ENCODE measurements at regions not wholly inside any gene's neighbourhood (a gene's known extent, or its start where the extent isn't known, plus 50 kb on each side); places are given as distances from the start of the nearest gene placed in this dataset.

DNA sequence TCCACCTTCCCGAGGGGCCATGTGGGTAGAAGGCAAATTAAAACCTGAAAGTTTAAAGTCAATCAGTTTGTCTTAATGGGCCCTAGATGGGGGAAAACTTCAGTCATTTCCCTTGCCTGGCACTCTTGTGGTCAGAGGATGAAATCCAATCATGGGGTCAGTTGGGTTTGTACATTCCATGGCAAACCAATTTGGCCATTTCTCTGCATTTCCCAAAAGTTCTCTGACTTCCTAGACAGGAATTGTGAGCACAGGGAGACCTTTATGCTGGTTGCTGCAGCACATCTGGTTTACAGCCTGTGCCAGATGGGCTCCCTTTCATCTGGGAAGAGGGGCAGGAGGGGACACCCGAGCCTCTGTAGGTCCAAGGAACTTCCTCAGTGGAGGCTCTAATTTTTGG, 113.0 kb downstream of the CYP26A1 start:
- TF ChIP-seq, protein P1, sequence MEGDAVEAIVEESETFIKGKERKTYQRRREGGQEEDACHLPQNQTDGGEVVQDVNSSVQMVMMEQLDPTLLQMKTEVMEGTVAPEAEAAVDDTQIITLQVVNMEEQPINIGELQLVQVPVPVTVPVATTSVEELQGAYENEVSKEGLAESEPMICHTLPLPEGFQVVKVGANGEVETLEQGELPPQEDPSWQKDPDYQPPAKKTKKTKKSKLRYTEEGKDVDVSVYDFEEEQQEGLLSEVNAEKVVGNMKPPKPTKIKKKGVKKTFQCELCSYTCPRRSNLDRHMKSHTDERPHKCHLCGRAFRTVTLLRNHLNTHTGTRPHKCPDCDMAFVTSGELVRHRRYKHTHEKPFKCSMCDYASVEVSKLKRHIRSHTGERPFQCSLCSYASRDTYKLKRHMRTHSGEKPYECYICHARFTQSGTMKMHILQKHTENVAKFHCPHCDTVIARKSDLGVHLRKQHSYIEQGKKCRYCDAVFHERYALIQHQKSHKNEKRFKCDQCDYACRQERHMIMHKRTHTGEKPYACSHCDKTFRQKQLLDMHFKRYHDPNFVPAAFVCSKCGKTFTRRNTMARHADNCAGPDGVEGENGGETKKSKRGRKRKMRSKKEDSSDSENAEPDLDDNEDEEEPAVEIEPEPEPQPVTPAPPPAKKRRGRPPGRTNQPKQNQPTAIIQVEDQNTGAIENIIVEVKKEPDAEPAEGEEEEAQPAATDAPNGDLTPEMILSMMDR (IDR thresholded peaks at IDR 0.05) = no peak
- TF ChIP-seq EP300 (IDR thresholded peaks at IDR 0.05) (no peak), POLR2A (IDR thresholded peaks at IDR 0.05) (no peak)

Data from tibial nerve (tissue), 4 donors.